ENCODE measurements at regions not wholly inside any gene's neighbourhood (a gene's known extent, or its start where the extent isn't known, plus 50 kb on each side); places are given as distances from the start of the nearest gene placed in this dataset.
"Not testable (repeated sequence)": the region's sequence is repeated elsewhere in the genome, so short reads cannot be mapped to it uniquely, and the experiment has no call there.

GRCh38 chr7:112678626-112679025, 111.6 kb downstream of the TMEM168 start:
- no peak for DNase-seq (ENCODE audit: low read depth)

- not testable (repeated sequence) for DNase-seq (ENCODE audit: low read depth)
Measured at GRCh38 chr7:112689466-112690177, 100.6 kb downstream of the TMEM168 start.

DNA sequence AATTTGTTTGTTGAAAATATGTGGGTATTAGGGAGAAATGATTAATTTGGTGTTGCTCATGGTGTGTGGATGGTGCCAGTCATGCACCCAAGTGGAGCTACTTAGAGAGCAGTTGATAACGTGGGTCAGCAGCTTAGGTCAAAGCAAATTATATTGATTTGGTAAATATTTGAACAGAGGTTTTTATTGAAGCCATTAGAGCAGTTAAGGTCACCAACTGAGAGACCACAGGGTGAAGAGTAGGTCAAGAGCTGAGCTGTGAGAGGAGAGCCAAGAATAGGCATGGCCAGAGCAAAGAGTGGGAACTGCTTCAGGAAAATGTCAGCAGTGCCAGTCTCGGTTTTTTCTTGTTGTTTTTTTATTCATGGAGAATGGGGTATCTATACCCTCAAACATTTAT, 97.9 kb downstream of the TMEM168 start:
- no peak for DNase-seq (ENCODE audit: low read depth)

DNA sequence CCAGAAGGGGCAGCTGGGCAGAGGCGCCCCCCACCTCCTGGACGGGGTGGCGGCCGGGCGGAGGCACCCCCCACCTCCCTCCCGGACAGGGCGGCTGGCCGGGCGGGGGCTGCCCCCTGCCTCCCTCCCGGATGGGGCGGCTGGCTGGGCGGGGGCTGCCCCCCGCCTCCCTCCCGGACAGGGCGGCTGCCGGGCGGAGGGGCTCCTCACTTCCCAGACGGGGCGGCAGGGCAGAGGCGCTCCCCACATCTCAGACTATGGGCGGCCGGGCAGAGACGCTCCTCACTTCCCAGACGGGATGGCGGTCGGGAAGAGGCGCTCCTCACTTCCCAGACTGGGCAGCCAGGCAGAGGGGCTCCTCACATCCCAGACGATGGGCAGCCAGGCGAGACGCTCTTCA, 93.0 kb downstream of the TMEM168 start:
- DNase-seq (ENCODE audit: low read depth), result not testable (repeated sequence)

- no peak for DNase-seq (ENCODE audit: low read depth)
Measured at GRCh38 chr7:112699725-112700513, 90.3 kb downstream of the TMEM168 start.

- no peak for DNase-seq (ENCODE audit: low read depth)
Measured at GRCh38 chr7:112701456-112701855, 88.7 kb downstream of the TMEM168 start.

- DNase-seq (ENCODE audit: low read depth), result no peak
Measured at GRCh38 chr7:112707655-112708054, 82.5 kb downstream of the TMEM168 start.

DNA sequence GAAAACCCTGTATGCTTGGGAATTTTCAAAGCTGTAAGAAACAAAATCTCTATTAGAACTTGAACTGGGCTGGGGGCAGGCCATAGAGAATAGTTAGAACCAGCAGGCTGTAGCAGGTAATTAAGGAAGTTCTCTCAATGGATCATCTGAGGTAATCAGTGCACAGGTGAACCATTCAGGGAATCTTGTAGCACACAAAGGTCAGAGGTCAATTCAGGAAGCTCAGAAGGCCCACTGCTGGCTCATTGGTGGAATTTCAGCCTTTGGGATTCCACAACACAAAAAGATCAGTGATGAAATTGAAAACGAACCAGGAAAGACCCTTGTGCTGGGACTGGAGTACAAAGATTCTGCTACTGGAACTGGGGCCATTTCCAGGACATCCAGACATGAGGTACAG, 82.0 kb downstream of the TMEM168 start:
- no peak for DNase-seq (ENCODE audit: low read depth)

Data from fibroblast of the conjunctiva (primary cell).